IPS-18a (cell line): ENCODE measurements at regions not wholly inside any gene's neighbourhood (a gene's known extent, or its start where the extent isn't known, plus 50 kb on each side); places are given as distances from the start of the nearest gene placed in this dataset.
"Not testable (repeated sequence)": the region's sequence is repeated elsewhere in the genome, so short reads cannot be mapped to it uniquely, and the experiment has no call there.

Experiments
- H3K27ac ChIP-seq: one replicate; pipeline ENCODE4 v1.5.1; 2013; ENCODE audit warnings: low read length
- H3K27me3 ChIP-seq: one replicate; pipeline ENCODE4 v1.6.1; 2013; ENCODE audit warnings: mild to moderate bottlenecking, low read length; ENCODE audit not compliant: control insufficient read depth, insufficient read depth
- H3K36me3 ChIP-seq: one replicate; pipeline ENCODE4 v1.6.1; 2013; ENCODE audit warnings: low read depth, low read length; ENCODE audit not compliant: control insufficient read depth
- H3K4me1 ChIP-seq: one replicate; pipeline ENCODE4 v1.6.1; 2013; ENCODE audit warnings: low read depth, low read length; ENCODE audit not compliant: control insufficient read depth
- H3K4me3 ChIP-seq: one replicate; pipeline ENCODE4 v1.5.1; 2013; ENCODE audit warnings: low read length
- H3K9ac ChIP-seq: one replicate; pipeline ENCODE4 v1.6.1; 2013; ENCODE audit warnings: mild to moderate bottlenecking, low read length, moderate library complexity
- H3K9me3 ChIP-seq: one replicate; pipeline ENCODE4 v1.6.1; 2013; ENCODE audit warnings: low read depth, low read length; ENCODE audit not compliant: control insufficient read depth

- Histone ChIP-seq H3K27ac (no peak overlapping the region), H3K9me3 (no peaks in the 10 kb centered on the region), H3K27me3 (no peaks in the 10 kb centered on the region), H3K4me1 (no peaks in the 10 kb centered on the region), H3K4me3 (no peak overlapping the region), H3K36me3 (no peaks in the 10 kb centered on the region), H3K9ac (no peak overlapping the region)
Measured at GRCh38 chrX:106286053-106286650, 118.0 kb downstream of the PWWP3B start.

- not testable (repeated sequence) for H3K9me3 ChIP-seq, H3K27ac ChIP-seq, H3K27me3 ChIP-seq, H3K4me3 ChIP-seq, H3K9ac ChIP-seq, H3K36me3 ChIP-seq, H3K4me1 ChIP-seq
Measured at GRCh38 chrX:106290778-106291177, 122.7 kb downstream of the PWWP3B start.

DNA sequence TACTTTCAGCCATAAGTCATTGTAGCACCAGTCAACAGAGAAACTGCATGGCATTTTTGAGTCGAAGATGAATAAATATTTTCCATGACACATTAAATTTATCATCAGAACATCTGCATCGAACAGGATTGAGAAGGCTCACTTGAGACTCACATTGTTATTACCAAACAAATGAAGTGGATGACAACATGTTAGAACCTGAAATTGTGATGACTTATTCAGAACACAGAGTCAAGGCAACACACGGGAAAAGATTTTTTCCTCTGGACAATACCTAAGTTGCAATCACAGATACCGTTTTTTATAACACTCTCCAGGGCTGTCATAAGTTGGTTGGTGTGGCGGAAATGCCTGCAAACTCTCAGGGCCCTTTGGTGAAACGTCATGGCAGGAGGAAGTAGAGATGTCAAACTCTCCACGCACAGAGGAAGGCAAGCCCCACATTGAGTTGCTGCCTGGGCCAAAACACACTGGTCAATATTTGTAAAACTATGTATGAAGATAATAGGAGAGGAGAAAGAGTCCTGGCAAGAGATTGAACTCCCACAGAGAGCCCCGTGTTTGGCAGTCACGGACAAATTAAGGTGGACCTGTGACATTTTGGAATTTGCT, 123.8 kb downstream of the PWWP3B start:
- H3K27me3 ChIP-seq, H3K9ac ChIP-seq, H3K4me3 ChIP-seq, H3K4me1 ChIP-seq, H3K36me3 ChIP-seq, H3K27ac ChIP-seq, H3K9me3 ChIP-seq: not testable (repeated sequence)

DNA sequence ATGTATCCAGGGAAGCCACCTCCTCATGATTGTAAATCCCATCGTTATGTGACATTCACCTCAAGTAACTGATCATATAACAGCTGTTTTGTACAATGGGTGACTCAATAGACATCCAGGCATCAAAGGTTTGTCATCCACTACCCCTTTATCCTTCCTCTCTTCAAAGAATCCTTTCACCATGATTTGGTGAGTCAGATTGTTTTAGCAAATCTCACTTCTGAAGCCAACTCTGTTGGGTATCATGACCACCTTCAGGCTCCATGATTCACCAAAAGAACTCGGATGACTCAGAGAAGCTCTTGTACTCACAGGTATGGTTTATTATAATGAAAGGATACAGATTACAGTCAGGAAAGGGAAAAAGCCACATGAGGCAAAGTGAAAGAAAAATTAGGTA, 132.1 kb downstream of the PWWP3B start:
- H3K27me3 ChIP-seq, result no peaks in the 10 kb centered on the region
- no peaks in the 10 kb centered on the region for H3K9me3 ChIP-seq
- no peak overlapping the region for H3K9ac ChIP-seq
- no peaks in the 10 kb centered on the region for H3K36me3 ChIP-seq
- H3K4me3 ChIP-seq, result no peak overlapping the region
- no peaks in the 10 kb centered on the region for H3K4me1 ChIP-seq
- no peak overlapping the region for H3K27ac ChIP-seq

- no peak overlapping the region for H3K4me3 ChIP-seq
- no peak overlapping the region for H3K9ac ChIP-seq
- H3K4me1 ChIP-seq, result no peaks in the 10 kb centered on the region
- no peaks in the 10 kb centered on the region for H3K9me3 ChIP-seq
- H3K27me3 ChIP-seq, result no peaks in the 10 kb centered on the region
- no peak overlapping the region for H3K27ac ChIP-seq
- no peaks in the 10 kb centered on the region for H3K36me3 ChIP-seq
Measured at GRCh38 chrX:106300656-106301055, 132.6 kb downstream of the PWWP3B start.

DNA sequence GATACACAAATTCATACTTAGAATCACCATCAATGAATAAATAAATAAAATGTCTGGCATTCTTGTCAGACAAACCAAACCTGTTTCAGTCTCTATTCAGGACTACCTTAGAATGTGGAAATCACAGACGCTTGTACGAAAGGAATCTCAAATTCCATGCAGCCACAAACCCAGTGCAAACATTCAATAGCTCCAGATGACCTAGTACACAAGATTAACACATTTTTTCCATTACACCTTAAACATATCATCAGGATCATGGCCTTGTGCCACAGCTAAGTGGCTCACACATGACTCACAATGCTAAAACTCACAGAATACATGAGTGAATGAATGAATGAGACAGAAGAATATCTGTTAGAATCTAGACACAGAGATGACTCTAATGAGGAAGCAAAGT, 134.2 kb downstream of the PWWP3B start:
- H3K27me3 ChIP-seq, result no peaks in the 10 kb centered on the region
- H3K9me3 ChIP-seq, result peaks cover 4% of the 10 kb centered on the region
- no peak overlapping the region for H3K27ac ChIP-seq
- H3K9ac ChIP-seq, result no peak overlapping the region
- H3K36me3 ChIP-seq, result no peaks in the 10 kb centered on the region
- no peaks in the 10 kb centered on the region for H3K4me1 ChIP-seq
- no peak overlapping the region for H3K4me3 ChIP-seq

- H3K4me3 ChIP-seq, result no peak overlapping the region
- H3K27me3 ChIP-seq, result no peaks in the 10 kb centered on the region
- no peak overlapping the region for H3K27ac ChIP-seq
- H3K36me3 ChIP-seq, result no peaks in the 10 kb centered on the region
- H3K4me1 ChIP-seq, result no peaks in the 10 kb centered on the region
- no peak overlapping the region for H3K9ac ChIP-seq
- H3K9me3 ChIP-seq, result peaks cover 9% of the 10 kb centered on the region
Measured at GRCh38 chrX:106306391-106306947, 138.4 kb downstream of the PWWP3B start.

- Histone ChIP-seq H3K36me3 (no peaks in the 10 kb centered on the region), H3K4me1 (no peaks in the 10 kb centered on the region), H3K9ac (no peak overlapping the region), H3K27me3 (no peaks in the 10 kb centered on the region), H3K9me3 (no peaks in the 10 kb centered on the region), H3K4me3 (no peak overlapping the region), H3K27ac (no peak overlapping the region)
Measured at GRCh38 chrX:106323357-106323756, 155.3 kb downstream of the PWWP3B start.

DNA sequence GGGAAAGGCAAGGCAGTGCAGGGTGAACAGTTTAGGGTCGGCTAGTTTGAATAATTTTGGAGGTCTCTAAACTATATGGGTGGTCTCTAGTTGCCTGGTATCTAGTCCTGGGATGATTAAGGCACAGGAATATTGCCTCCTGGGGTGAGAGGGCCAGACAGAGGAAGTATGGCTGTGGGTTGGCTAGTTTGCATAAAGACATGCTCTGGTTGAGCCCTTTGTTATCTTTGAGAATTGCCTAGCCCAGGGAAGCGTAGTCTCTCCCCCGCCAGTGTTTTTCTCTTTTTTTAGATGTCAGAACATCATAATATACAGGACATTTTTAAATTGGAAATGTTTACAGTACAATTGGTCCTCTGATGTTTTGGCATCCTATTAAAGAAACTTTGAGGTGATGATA, 163.5 kb downstream of the PWWP3B start:
- Histone ChIP-seq H3K4me1 (no peaks in the 10 kb centered on the region), H3K36me3 (no peaks in the 10 kb centered on the region), H3K27me3 (no peaks in the 10 kb centered on the region), H3K27ac (no peak overlapping the region), H3K9ac (no peak overlapping the region), H3K4me3 (no peak overlapping the region), H3K9me3 (no peaks in the 10 kb centered on the region)

DNA sequence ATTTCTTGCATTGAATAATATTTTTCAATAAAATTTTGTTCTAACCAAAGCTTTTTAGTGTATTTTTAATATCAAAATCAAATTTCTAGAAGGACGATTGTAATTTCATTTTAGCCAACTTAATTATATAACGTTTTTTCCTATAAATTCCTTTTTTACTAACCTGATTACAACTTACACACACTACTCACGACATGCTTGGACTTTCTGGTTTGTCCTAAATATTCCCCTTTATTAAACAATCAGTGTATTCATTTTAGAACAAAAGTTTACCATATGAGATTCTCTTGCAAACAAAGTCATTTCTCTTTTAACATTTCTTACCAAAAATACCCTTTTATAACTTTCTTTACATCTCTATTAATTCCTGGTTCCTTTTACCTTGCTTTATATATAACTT, 173.7 kb downstream of the PWWP3B start:
- no peak overlapping the region for H3K4me3 ChIP-seq
- no peak overlapping the region for H3K27ac ChIP-seq
- H3K9ac ChIP-seq, result no peak overlapping the region
- peaks cover 29% of the 10 kb centered on the region for H3K9me3 ChIP-seq
- no peaks in the 10 kb centered on the region for H3K36me3 ChIP-seq
- no peaks in the 10 kb centered on the region for H3K4me1 ChIP-seq
- H3K27me3 ChIP-seq, result no peaks in the 10 kb centered on the region

DNA sequence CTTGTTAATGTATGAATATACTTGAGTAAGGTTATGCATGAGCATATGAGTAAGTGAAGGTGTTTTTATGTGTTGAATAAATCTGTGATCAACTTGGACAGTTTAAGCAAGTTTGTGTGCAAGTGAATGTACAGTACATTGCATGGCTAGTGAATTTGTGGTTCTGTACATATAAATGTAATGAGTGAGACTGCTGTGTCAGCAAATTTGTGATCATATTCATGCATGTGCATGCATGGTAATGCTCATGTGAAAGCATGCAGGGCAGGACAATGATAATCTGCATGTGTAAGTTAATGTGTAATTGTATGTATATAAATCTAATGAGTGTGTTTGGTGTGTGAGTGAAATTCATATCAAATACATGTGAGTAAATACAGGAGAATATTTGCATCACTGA, 188.5 kb downstream of the PWWP3B start:
- Histone ChIP-seq H3K4me1 (no peaks in the 10 kb centered on the region), H3K27me3 (no peaks in the 10 kb centered on the region), H3K36me3 (no peaks in the 10 kb centered on the region), H3K9me3 (no peaks in the 10 kb centered on the region), H3K27ac (no peak overlapping the region), H3K9ac (no peak overlapping the region), H3K4me3 (no peak overlapping the region)

GRCh38 chrX:106363214-106363613, 195.1 kb downstream of the PWWP3B start:
- no peaks in the 10 kb centered on the region for H3K36me3 ChIP-seq

More at GRCh38 chrX:106363214-106363613, 195.1 kb downstream of the PWWP3B start:
- H3K4me3 ChIP-seq, result no peak overlapping the region
- H3K9me3 ChIP-seq, result no peaks in the 10 kb centered on the region
- no peaks in the 10 kb centered on the region for H3K27me3 ChIP-seq
- no peak overlapping the region for H3K9ac ChIP-seq
- H3K27ac ChIP-seq, result no peak overlapping the region
- no peaks in the 10 kb centered on the region for H3K4me1 ChIP-seq
